SK-N-MC (cell line): ENCODE measurements at regions not wholly inside any gene's neighbourhood (a gene's known extent, or its start where the extent isn't known, plus 50 kb on each side); places are given as distances from the start of the nearest gene placed in this dataset.

ENCODE experiments used
- EZH2 ChIP-seq: fragments of 200-600 bp; sonication (generic); IDR thresholded peaks from one replicate; pipeline ENCODE4 v1.6.1; 2017; ENCODE audit warnings: antibody characterized with exemption
- POLR2AphosphoS5 ChIP-seq: IDR thresholded peaks from 2 replicates; pipeline ENCODE4 v1.6.1; 2012; ENCODE audit warnings: mild to moderate bottlenecking, low read depth, low read length, borderline replicate concordance

- TF ChIP-seq POLR2AphosphoS5 (no peak), EZH2 (no peak)
These were observed 173.4 kb upstream of the NRP1 start for GRCh38 chr10:33507662-33508425.
